Uterus (tissue), 2 donors: ENCODE measurements at regions not wholly inside any gene's neighbourhood (a gene's known extent, or its start where the extent isn't known, plus 50 kb on each side); places are given as distances from the start of the nearest gene placed in this dataset.

ENCODE experiments used
- POLR2A ChIP-seq, 2 donors: fragments of 450-650 bp; IDR thresholded peaks; one replicate each; pipeline ENCODE4 v1.6.1; 2016; ENCODE audit warnings: antibody characterized with exemption in 2 of 2, mild to moderate bottlenecking in 1 of 2, moderate library complexity in 1 of 2
- TF ChIP-seq, protein P1 (sequence below), 4 experiments: fragments of 200-600 bp in 2 of 4; fragments of 450-650 bp in 2 of 4; sonication (generic) in 2 of 4; IDR thresholded peaks; one replicate each; pipeline ENCODE4 v1.5.1; 2016 to 2019; ENCODE audit warnings: antibody characterized with exemption in 4 of 4, mild to moderate bottlenecking in 2 of 4, moderate library complexity in 1 of 4

DNA sequence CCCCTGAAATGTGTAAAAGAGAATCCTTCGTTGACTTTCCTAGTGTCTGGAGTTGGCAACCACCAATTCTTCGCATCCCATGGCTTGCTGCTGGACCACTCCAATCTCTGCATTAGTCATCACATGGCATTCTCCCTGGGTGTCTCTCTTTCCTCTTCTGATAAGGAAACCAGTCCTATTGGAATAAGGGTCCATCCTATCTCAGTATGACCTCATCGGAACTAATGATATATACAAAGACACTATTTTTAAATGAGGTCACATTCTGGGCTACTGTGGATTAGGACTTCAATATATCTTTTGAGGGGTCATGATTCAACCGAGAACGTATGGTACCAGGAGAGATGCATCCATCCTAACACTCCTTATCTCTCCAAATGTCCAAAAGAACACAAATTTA, 259.1 kb upstream of the CPEB2 start:
- TF ChIP-seq, protein P1, sequence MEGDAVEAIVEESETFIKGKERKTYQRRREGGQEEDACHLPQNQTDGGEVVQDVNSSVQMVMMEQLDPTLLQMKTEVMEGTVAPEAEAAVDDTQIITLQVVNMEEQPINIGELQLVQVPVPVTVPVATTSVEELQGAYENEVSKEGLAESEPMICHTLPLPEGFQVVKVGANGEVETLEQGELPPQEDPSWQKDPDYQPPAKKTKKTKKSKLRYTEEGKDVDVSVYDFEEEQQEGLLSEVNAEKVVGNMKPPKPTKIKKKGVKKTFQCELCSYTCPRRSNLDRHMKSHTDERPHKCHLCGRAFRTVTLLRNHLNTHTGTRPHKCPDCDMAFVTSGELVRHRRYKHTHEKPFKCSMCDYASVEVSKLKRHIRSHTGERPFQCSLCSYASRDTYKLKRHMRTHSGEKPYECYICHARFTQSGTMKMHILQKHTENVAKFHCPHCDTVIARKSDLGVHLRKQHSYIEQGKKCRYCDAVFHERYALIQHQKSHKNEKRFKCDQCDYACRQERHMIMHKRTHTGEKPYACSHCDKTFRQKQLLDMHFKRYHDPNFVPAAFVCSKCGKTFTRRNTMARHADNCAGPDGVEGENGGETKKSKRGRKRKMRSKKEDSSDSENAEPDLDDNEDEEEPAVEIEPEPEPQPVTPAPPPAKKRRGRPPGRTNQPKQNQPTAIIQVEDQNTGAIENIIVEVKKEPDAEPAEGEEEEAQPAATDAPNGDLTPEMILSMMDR (IDR thresholded peaks at IDR 0.05) = no peak
- no peak for TF ChIP-seq POLR2A (IDR thresholded peaks at IDR 0.05)
